ENCODE measurements at regions not wholly inside any gene's neighbourhood (a gene's known extent, or its start where the extent isn't known, plus 50 kb on each side); places are given as distances from the start of the nearest gene placed in this dataset.

GRCh38 chr14:50013934-50014333 is 102.4 kb downstream of the VCPKMT start:
- no peak overlapping the region for H3K27ac Mint-ChIP-seq
- H3K4me3 Mint-ChIP-seq: no peak overlapping the region
- no peaks in the 10 kb centered on the region for H3K27me3 Mint-ChIP-seq
- H3K36me3 Mint-ChIP-seq (ENCODE audit: low read depth): peaks cover 10% of the 10 kb centered on the region
- no peak for ATAC-seq
- no peak for DNase-seq
- no peaks in the 10 kb centered on the region for H3K9me3 Mint-ChIP-seq
- H3K4me1 Mint-ChIP-seq: peaks cover 19% of the 10 kb centered on the region

GRCh38 chr14:50014809-50015430 is 101.5 kb downstream of the VCPKMT start:
- no peak for DNase-seq
- Mint-ChIP-seq H3K9me3 (peaks cover 4% of the 10 kb centered on the region), H3K4me3 (no peak overlapping the region), H3K4me1 (peaks cover 24% of the 10 kb centered on the region), H3K27ac (peak overlapping the region; percentile 12), H3K27me3 (no peaks in the 10 kb centered on the region), H3K36me3 (ENCODE audit: low read depth) (peaks cover 17% of the 10 kb centered on the region)
- ATAC-seq: no peak

- ATAC-seq (no peak), DNase-seq (no peak)
These were observed 100.7 kb downstream of the VCPKMT start for GRCh38 chr14:50015716-50016115.

GRCh38 chr14:50018201-50018932 is 98.0 kb downstream of the VCPKMT start:
- ATAC-seq: no peak
- peaks cover 42% of the 10 kb centered on the region for H3K4me1 Mint-ChIP-seq
- H3K36me3 Mint-ChIP-seq (ENCODE audit: low read depth): peaks cover 29% of the 10 kb centered on the region
- no peaks in the 10 kb centered on the region for H3K27me3 Mint-ChIP-seq
- H3K27ac Mint-ChIP-seq: no peak overlapping the region
- H3K4me3 Mint-ChIP-seq: no peak overlapping the region
- no peak for DNase-seq
- H3K9me3 Mint-ChIP-seq: peaks cover 19% of the 10 kb centered on the region

More at GRCh38 chr14:50015716-50016115, 100.7 kb downstream of the VCPKMT start:
- Mint-ChIP-seq H3K27ac (no peak overlapping the region), H3K4me1 (peaks cover 22% of the 10 kb centered on the region), H3K36me3 (ENCODE audit: low read depth) (peaks cover 21% of the 10 kb centered on the region), H3K9me3 (peaks cover 12% of the 10 kb centered on the region), H3K4me3 (no peak overlapping the region), H3K27me3 (no peaks in the 10 kb centered on the region)

GRCh38 chr14:50018933-50019210 is 97.5 kb downstream of the VCPKMT start:
- Mint-ChIP-seq H3K27me3 (no peaks in the 10 kb centered on the region), H3K36me3 (ENCODE audit: low read depth) (peaks cover 29% of the 10 kb centered on the region), H3K9me3 (peaks cover 21% of the 10 kb centered on the region), H3K4me3 (no peak overlapping the region), H3K27ac (no peak overlapping the region), H3K4me1 (peaks cover 41% of the 10 kb centered on the region)
- ATAC-seq (no peak), DNase-seq (no peak)

GRCh38 chr14:50020184-50020583 is 96.2 kb downstream of the VCPKMT start:
- Mint-ChIP-seq H3K36me3 (ENCODE audit: low read depth) (peaks cover 31% of the 10 kb centered on the region), H3K9me3 (peaks cover 22% of the 10 kb centered on the region), H3K4me3 (no peak overlapping the region), H3K27me3 (no peaks in the 10 kb centered on the region), H3K4me1 (peaks cover 40% of the 10 kb centered on the region), H3K27ac (no peak overlapping the region)
- ATAC-seq: no peak
- DNase-seq: no peak

- DNase-seq: no peak
- Mint-ChIP-seq H3K4me1 (peaks cover 36% of the 10 kb centered on the region), H3K4me3 (no peak overlapping the region), H3K27ac (peak overlapping the region; percentile 16), H3K36me3 (ENCODE audit: low read depth) (peaks cover 37% of the 10 kb centered on the region), H3K27me3 (no peaks in the 10 kb centered on the region), H3K9me3 (peaks cover 29% of the 10 kb centered on the region)
- ATAC-seq: no peak
These were observed 95.6 kb downstream of the VCPKMT start for GRCh38 chr14:50020799-50021198.

- H3K27me3 Mint-ChIP-seq: no peaks in the 10 kb centered on the region
- DNase-seq: no peak
- peak overlapping the region; percentile 37 for H3K4me3 Mint-ChIP-seq
- H3K36me3 Mint-ChIP-seq (ENCODE audit: low read depth): peaks cover 38% of the 10 kb centered on the region
- peak overlapping the region; percentile 16 for H3K27ac Mint-ChIP-seq
- peak; percentile 73 for ATAC-seq
- peaks cover 31% of the 10 kb centered on the region for H3K9me3 Mint-ChIP-seq
- peaks cover 32% of the 10 kb centered on the region for H3K4me1 Mint-ChIP-seq
These were observed 94.9 kb downstream of the VCPKMT start for GRCh38 chr14:50021261-50022031.

- Mint-ChIP-seq H3K4me3 (no peak overlapping the region), H3K27ac (no peak overlapping the region), H3K36me3 (ENCODE audit: low read depth) (peaks cover 41% of the 10 kb centered on the region), H3K4me1 (peaks cover 31% of the 10 kb centered on the region), H3K9me3 (peaks cover 31% of the 10 kb centered on the region), H3K27me3 (no peaks in the 10 kb centered on the region)
- ATAC-seq (peak; percentile 31), DNase-seq (no peak)
These were observed 93.7 kb downstream of the VCPKMT start for GRCh38 chr14:50022661-50023060.

- DNase-seq (no peak), ATAC-seq (no peak)
- Mint-ChIP-seq H3K4me3 (no peak overlapping the region), H3K27ac (no peak overlapping the region), H3K36me3 (ENCODE audit: low read depth) (peaks cover 41% of the 10 kb centered on the region), H3K4me1 (peaks cover 31% of the 10 kb centered on the region), H3K9me3 (peaks cover 31% of the 10 kb centered on the region), H3K27me3 (no peaks in the 10 kb centered on the region)
These were observed 92.5 kb downstream of the VCPKMT start for GRCh38 chr14:50023671-50024490.

- H3K27ac Mint-ChIP-seq: peak overlapping the region; percentile 9
- H3K27me3 Mint-ChIP-seq: no peaks in the 10 kb centered on the region
- peaks cover 39% of the 10 kb centered on the region for H3K36me3 Mint-ChIP-seq (ENCODE audit: low read depth)
- peaks cover 26% of the 10 kb centered on the region for H3K4me1 Mint-ChIP-seq
- H3K4me3 Mint-ChIP-seq: no peak overlapping the region
- no peak for ATAC-seq
- peaks cover 25% of the 10 kb centered on the region for H3K9me3 Mint-ChIP-seq
- no peak for DNase-seq
These were observed 91.3 kb downstream of the VCPKMT start for GRCh38 chr14:50025073-50025472.

- Mint-ChIP-seq H3K9me3 (peaks cover 18% of the 10 kb centered on the region), H3K36me3 (ENCODE audit: low read depth) (peaks cover 36% of the 10 kb centered on the region), H3K27ac (no peak overlapping the region), H3K4me1 (peaks cover 26% of the 10 kb centered on the region), H3K27me3 (no peaks in the 10 kb centered on the region), H3K4me3 (no peak overlapping the region)
- DNase-seq (no peak), ATAC-seq (no peak)
These were observed 90.6 kb downstream of the VCPKMT start for GRCh38 chr14:50025776-50026175.

- H3K36me3 Mint-ChIP-seq (ENCODE audit: low read depth): peaks cover 36% of the 10 kb centered on the region
- DNase-seq: no peak
- no peak for ATAC-seq
- H3K9me3 Mint-ChIP-seq: peaks cover 18% of the 10 kb centered on the region
- no peak overlapping the region for H3K27ac Mint-ChIP-seq
- H3K27me3 Mint-ChIP-seq: no peaks in the 10 kb centered on the region
- H3K4me1 Mint-ChIP-seq: peaks cover 25% of the 10 kb centered on the region
- no peak overlapping the region for H3K4me3 Mint-ChIP-seq
These were observed 90.0 kb downstream of the VCPKMT start for GRCh38 chr14:50026396-50026795.

GRCh38 chr14:50027816-50028215 is 88.6 kb downstream of the VCPKMT start:
- H3K9me3 Mint-ChIP-seq: peaks cover 18% of the 10 kb centered on the region
- peaks cover 35% of the 10 kb centered on the region for H3K36me3 Mint-ChIP-seq (ENCODE audit: low read depth)
- H3K4me3 Mint-ChIP-seq: no peak overlapping the region
- H3K27me3 Mint-ChIP-seq: no peaks in the 10 kb centered on the region
- H3K27ac Mint-ChIP-seq: peak overlapping the region; percentile 3
- peaks cover 17% of the 10 kb centered on the region for H3K4me1 Mint-ChIP-seq
- ATAC-seq (no peak), DNase-seq (no peak)

Measured in activated naive CD8-positive, alpha-beta T cell treated with anti-CD3 and anti-CD28 coated beads, Interleukin-2, amount 50 U/mL, for 24 hours (primary cell).